K562 (cell line): ENCODE measurements at regions not wholly inside any gene's neighbourhood (a gene's known extent, or its start where the extent isn't known, plus 50 kb on each side); places are given as distances from the start of the nearest gene placed in this dataset.

Experiments
- GABPA ChIP-seq: fragments of 200-800 bp; sonication (Bioruptor generic); conservative IDR thresholded peaks from 2 replicates; pipeline ENCODE4 v1.6.1; 2016; ENCODE audit warnings: low read depth, missing genetic modification characterization, missing compliant biosample characterization
- MGA ChIP-seq: fragments of 450-650 bp; IDR thresholded peaks from 2 replicates; pipeline ENCODE4 v1.6.1; 2016; ENCODE audit warnings: mild to moderate bottlenecking, moderate library complexity
- TOE1 ChIP-seq, 2 experiments: fragments of 450-650 bp in 1 of 2; sonication (generic) in 1 of 2; formaldehyde crosslinking in 1 of 2; IDR thresholded peaks; 2 replicates each; pipeline versions ENCODE4 v1.7.1 to v1.8.0; 2016 to 2022; ENCODE audit warnings: borderline replicate concordance in 2 of 2, mild to moderate bottlenecking in 2 of 2, antibody characterized with exemption in 1 of 2, inconsistent platforms in 1 of 2, low read depth in 1 of 2, missing genetic modification reagents in 1 of 2, moderate library complexity in 1 of 2
- ZNF717 ChIP-seq: fragments of 250-450 bp; sonication (Bioruptor Pico); IDR thresholded peaks from 2 replicates; pipeline ENCODE4 v1.5.0; 2021

- TF ChIP-seq GABPA (tag) (no peak), ZNF717 (CRISPR knock-in tag) (no peak), TOE1 (IDR thresholded peaks at IDR 0.05; ENCODE audit: borderline replicate concordance) (no peak), TOE1 (CRISPR knock-in tag; IDR thresholded peaks at IDR 0.05; ENCODE audit: borderline replicate concordance, low read depth) (no peak), MGA (no peak)
Measured at GRCh38 chr6:155717374-155717773, 261.7 kb upstream of the NOX3 start (continued).
